Dedifferentiated amniotic fluid mesenchymal stem cell (primary cell): ENCODE measurements at regions not wholly inside any gene's neighbourhood (a gene's known extent, or its start where the extent isn't known, plus 50 kb on each side); places are given as distances from the start of the nearest gene placed in this dataset.
"Not testable (repeated sequence)": the region's sequence is repeated elsewhere in the genome, so short reads cannot be mapped to it uniquely, and the experiment has no call there.

Experiments used
- DNase-seq: peaks from one replicate; pipeline ENCODE4 v3.0.0-alpha.2; 2016; ENCODE audit errors: extremely low spot score

GRCh38 chr20:29419378-29419777, 1838.1 kb upstream of the DEFB115 start:
- no peak for DNase-seq

- DNase-seq = no peak
Observed at GRCh38 chr20:29427201-29428060, 1830.0 kb upstream of the DEFB115 start.

DNA sequence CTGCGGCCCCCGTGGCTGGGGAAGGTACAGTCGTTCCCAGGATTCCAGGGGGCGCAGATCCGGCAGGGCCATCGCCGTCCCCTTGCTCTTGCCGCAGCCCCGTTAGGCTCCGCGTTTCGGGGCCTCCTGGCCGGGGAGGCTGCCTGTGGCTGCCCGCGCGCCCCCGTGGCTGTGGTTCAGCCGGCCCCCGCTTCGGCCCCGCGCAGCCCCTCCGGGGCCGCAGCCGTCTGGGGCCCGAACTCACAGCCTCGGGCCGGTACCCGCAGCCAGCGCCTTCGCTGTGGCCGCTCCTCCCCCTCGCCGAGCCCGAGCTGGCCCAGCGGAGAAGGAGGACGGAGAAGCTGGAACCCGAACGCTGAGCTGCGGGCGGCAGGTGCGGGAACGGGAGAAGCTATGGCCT, 1826.9 kb upstream of the DEFB115 start:
- no peak for DNase-seq

DNA sequence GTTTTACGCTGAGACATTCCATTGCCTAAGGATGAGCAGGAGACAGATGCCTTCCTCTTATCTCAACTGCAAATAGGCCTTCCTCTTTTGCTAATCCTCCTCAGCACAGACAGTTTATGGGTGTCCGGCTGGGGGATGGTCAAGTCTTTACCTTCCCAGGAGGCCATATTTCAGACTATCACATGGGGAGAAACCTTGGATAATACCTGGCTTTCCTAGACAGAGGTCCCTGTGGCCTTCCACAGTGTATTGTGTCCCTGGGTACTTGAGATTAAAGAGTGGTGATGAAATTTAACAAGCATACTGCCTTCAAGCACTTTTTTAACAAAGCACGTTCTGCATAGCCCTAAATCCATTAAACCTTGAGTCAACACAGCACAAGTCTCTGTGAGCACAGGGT, 1816.7 kb upstream of the DEFB115 start:
- not testable (repeated sequence) for DNase-seq

GRCh38 chr20:29443206-29443781, 1814.2 kb upstream of the DEFB115 start:
- DNase-seq = peak; percentile 30

DNA sequence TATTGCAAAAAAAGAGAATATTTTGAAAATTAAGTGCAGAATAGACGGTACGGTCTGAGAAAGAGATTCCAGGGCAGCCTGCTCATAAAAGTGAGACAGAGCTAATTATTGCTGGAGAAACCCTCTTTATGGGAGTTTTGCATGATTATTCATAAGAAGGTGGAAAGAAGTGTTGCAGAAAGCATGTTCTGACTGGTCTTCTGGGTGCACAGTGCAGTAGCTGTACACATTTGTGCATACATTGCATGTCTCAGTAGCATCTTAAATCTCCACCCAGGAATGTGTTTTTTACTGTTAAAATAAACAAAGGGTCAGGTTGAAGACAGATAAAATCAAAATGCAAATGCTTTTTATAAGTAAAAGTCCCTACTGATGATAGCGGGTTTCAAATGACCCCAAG, 1813.6 kb upstream of the DEFB115 start:
- no peak for DNase-seq

DNA sequence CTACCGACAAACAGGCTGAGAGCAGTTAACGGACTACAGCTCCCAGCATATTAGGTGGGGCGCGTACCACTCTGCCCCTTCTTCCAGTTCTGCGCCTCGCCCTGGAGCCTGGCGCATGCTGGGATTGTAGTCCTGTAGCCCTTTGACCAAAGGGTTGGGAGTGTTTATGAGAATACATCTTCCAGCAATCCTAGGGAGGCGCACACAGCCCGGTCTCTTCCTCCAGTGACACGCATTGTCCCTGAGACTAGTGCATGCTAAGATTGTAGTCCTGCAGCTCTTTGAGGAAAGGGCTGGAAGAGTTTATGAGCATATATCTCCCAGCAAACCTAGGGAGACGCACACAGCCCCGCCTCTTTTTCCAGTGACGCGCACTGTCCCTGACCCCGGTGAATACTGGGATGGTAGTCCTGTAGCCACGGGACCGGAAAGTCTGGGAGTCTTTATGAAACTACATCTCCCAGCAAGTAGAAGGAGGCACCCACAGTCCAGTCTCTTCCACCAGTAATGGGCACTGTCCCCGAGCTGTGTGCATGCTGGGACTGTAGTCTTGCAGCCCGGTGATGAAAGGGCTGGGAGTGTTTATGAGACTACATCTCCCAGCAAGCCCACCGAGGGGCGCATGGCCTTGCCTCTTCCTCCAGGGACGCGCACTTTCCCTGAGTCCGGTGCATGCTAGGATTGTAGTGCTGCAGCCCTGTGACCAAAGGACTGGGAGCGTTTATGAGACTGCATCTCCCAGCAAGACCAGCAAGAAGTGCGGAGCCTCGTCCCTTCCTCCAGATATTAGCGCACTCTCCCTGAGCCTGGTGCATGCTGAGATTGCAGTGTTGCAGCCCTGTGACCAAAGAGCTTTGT, 1812.2 kb upstream of the DEFB115 start:
- not testable (repeated sequence) for DNase-seq

DNA sequence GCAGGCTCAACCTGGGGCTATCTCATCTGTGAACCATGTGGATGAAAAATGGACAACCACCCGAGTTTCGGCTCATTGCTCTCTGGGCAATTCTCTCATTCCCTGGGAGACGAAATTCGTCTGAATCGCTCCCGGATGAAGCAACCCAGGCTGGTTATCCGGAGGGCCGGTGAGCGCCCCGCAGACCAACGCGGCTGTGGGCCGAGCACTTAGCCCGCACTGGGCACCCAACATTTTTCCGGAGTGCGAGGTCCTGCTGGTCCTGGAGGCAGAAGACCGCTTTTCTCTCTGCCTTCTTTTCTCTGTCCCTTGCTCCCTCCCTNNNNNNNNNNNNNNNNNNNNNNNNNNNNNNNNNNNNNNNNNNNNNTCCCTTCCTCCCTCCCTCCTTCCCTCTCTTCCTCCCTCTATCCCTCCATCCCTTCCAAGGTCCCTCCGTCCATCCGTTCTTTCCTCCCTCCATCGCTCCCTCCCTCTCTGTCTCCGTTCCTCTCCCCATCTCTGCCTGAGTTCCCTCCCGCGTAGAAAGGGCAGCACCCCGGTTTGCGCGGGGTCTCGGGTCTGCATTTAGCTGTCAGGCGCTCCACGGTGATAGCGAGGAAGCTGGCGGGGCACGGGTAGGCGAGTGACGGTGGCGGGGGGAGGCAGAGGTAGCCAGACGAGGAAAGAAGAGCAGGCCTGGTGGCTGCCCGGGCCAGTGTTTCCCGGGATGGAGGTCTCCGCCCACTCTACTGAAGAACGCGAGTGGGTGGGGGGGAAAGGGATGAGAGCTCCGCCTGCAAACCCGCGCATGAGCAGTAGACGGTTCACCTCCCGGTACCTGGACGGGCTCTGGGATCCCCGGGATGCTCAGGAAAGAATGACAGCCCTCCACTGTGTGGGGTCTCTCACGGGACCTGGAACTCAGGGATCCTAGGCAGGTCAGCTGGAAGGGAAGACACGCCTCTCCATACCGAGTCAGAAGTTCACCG, 1809.7 kb upstream of the DEFB115 start:
- not testable (repeated sequence) for DNase-seq

DNA sequence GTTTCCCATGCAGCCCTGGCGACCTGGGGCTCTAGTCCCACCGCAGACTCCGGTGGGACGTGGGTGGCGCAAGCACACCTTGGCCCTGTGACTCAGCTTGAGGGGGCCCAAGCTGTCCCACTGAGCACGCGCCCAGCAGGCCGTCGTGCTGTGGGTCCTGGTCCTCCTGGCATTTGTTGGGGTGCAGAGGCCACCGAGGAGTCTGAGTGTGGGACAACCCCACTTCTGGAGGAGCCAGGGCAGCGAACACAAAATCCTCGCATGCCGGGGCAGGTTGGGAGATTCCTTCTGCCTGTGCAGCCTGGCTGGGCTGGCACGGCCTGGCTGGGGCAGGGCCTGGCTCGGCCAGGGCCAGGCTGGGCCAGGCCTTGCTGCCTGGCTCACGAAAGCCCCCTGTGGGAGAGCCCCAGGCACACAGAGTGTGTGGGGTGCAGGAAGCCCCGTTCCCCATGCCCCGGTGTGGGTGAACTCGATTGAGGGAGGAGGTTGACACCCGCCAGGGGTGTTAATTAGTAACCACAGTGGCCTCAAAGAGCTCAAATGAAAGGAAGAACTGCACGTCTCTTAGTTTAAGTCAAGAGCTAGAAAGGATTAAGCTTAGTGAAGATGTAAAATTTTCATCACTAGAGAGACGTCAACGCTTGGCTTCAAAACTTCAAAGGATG, 1808.5 kb upstream of the DEFB115 start:
- no peak for DNase-seq

- DNase-seq = no peak
Observed at GRCh38 chr20:29452186-29452585, 1805.3 kb upstream of the DEFB115 start.

- DNase-seq = not testable (repeated sequence)
Observed at GRCh38 chr20:29456987-29457693, 1800.3 kb upstream of the DEFB115 start.

GRCh38 chr20:29472606-29473005, 1784.9 kb upstream of the DEFB115 start:
- DNase-seq = no peak

DNA sequence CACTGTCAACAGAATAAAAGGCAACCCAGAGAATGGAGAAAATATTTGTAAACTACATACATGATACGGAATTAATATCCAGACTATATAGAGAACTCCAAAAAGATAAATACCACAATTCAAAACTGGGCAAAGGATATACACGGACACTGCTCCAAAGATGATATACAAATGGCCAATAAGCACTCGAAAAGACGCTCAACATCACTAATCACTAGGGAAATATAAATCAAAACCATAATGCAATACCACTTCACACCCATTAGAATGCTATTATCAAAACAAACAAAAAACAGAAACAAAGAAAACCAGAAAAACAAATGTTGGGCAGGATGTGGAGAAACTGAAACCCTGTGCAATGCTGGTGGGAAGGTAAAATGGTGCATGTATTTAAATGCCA, 1764.6 kb upstream of the DEFB115 start:
- not testable (repeated sequence) for DNase-seq

DNA sequence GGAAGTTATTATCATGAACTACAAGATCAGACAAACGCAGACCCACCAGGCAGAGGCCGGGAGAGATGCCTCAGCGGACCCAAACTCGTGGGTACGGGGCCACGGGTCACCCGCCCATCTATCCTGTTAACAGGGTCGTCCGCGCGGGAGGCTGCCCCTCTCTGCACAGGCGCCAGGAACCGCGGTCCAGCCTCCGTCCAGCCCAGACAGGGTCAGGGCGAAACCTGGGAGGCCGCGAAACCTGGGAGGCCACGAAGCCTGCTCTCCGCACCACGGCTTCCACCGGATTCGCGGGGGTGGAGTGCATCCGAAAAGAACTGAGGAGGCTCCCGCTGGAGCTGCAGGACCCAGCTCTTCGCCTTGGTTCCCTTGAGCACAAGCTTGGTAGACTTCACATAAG, 1760.7 kb upstream of the DEFB115 start:
- DNase-seq = not testable (repeated sequence)

DNA sequence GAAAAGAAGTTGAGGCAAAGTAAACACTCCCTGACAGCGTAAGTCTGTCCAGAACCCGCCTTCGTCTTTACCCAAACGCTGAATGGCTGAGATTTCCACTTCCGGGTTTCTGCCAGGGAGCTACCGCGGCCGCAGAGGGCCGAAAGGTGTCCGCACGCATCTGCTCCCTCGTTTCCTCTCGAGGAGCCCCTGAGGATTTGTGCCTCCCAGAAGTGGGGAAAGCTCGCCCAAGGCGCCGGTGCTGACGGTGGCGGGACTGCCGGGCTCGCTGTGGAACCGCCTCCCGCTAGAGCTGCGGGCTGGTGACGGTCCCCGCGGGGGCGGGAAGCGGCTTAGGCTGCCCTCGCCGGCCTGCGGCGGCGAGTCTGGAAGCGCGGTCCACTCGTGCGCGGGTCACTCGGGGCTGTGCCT, 1760.2 kb upstream of the DEFB115 start:
- DNase-seq = no peak

- DNase-seq = not testable (repeated sequence)
Observed at GRCh38 chr20:29497684-29498083, 1759.8 kb upstream of the DEFB115 start.

DNA sequence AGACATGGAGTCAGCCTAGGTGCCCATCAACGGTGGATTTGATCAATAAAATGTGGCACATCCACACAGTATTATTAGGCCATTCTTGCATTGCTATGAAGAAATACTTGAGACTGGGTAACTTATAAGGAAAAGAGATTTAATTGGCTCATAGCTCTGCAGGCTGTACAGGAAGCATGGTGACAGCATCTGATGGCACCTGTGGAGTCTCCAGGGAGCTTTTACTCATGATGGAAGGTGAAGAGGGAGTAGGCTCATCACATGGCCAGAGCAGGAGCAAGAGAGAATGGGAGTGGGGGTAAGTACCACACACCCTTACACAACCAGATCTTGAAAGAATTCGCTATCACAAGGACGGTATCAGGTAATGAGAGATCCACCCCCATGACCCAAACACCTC, 1756.7 kb upstream of the DEFB115 start:
- not testable (repeated sequence) for DNase-seq

DNA sequence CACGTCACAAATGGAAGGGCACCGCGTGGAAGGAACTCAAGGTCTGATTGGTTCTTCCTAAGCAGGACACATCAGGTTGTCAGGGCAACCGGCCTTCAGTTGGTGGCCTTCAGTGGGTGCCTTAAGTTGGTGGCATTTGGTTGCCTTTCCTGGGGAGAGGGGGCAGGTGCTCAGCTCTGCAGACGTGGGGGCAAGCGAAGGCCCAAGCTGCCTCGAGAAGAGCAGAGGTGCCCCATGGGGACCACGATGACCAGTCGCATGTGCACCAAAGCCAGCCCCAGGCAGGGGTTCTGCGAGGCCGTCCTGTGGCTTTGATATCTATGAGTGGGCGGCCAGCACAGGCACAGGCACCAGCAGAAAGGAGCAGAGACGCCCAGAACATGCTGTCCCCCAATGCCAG, 1742.8 kb upstream of the DEFB115 start:
- not testable (repeated sequence) for DNase-seq

DNA sequence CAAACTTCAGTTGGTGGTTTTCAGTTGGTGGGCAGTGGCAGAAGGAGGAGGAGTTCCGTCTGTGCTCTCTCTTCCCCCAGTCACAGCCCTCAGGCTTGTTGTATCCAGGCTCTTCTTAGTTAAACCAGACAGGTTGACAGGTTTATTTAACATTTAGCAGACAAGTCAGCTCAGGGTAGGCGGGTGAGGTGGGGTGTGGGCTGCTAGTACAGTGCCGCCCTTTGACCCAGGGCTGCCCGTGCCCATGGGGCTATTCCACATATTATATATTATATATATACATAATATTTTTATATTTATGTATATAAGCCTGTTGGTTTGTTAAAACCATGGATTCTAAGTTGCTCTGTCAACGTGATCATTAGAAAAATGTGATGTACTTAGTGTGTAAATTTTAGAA, 1740.6 kb upstream of the DEFB115 start:
- not testable (repeated sequence) for DNase-seq
